ENCODE measurements at regions not wholly inside any gene's neighbourhood (a gene's known extent, or its start where the extent isn't known, plus 50 kb on each side); places are given as distances from the start of the nearest gene placed in this dataset.

DNA sequence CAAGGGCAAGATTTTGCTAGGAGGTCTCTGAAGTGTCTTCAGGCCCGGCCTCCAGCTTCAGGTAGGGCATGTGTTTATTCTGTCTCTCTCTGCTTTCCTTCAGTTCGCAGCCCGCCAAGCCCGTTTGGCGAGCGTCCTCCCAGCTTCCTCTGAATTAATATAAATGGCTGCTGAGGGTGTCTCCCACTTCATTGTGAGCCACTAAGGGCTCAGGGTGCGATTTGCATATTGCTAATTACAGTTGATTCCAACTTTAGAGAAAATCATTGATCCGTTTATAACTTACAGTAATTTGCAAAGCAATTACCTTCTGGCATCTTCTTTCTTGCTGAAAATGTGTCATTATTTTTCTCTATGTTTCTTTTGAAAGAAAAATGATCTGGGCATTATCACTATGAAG, 128.3 kb upstream of the SORCS3 start:
- TF ChIP-seq POLR2A (IDR thresholded peaks at IDR 0.05; ENCODE audit: low read depth, low read length): no peak
- TF ChIP-seq SPI1 (IDR thresholded peaks at IDR 0.05; ENCODE audit: low read depth, low read length): no peak
- no peak for TF ChIP-seq POLR2AphosphoS5 (IDR thresholded peaks at IDR 0.05; ENCODE audit: low read depth, low read length)
